SK-N-SH treated with all-trans-retinoic acid at 6 μM for 48 hours (cell line): ENCODE measurements at regions not wholly inside any gene's neighbourhood (a gene's known extent, or its start where the extent isn't known, plus 50 kb on each side); places are given as distances from the start of the nearest gene placed in this dataset.

ENCODE experiments used
- ISL1 ChIP-seq: fragments of 250-450 bp; sonication (Bioruptor Pico); IDR thresholded peaks from 2 replicates; pipeline ENCODE4 v2.1.2; 2022; ENCODE audit warnings: mild to moderate bottlenecking, moderate library complexity
- ZNF70 ChIP-seq: fragments of 450-650 bp; formaldehyde crosslinking; IDR thresholded peaks from 2 replicates; pipeline ENCODE4 v1.5.0; 2020; ENCODE audit warnings: mild to moderate bottlenecking, moderate library complexity

GRCh38 chr18:75124551-75124950, 84.4 kb downstream of the PTGR3 start:
- TF ChIP-seq ZNF70 (CRISPR knock-in tag), result no peak
- no peak for TF ChIP-seq ISL1 (CRISPR knock-in tag)
